Urothelium cell line (cell line): ENCODE measurements at regions not wholly inside any gene's neighbourhood (a gene's known extent, or its start where the extent isn't known, plus 50 kb on each side); places are given as distances from the start of the nearest gene placed in this dataset.

ENCODE experiments used
- DNase-seq: peaks from one replicate; pipeline ENCODE4 v3.0.0; 2011; ENCODE audit warnings: low spot score, mixed read lengths
- FAIRE-seq: peaks from 2 replicates; lab custom pipeline; 2011; peaks lifted over from hg19 to GRCh38; lab: Jason Lieb, UNC

- FAIRE-seq (no peak), DNase-seq (no peak)
Observed at GRCh38 chr2:4670331-4670730, 967.0 kb downstream of the DCDC2C start.

GRCh38 chr2:4673025-4673489 is 969.7 kb downstream of the DCDC2C start:
- peak; percentile 74 for DNase-seq
- no peak for FAIRE-seq

- FAIRE-seq = no peak
- no peak for DNase-seq
Observed at GRCh38 chr2:4674007-4674406, 970.6 kb downstream of the DCDC2C start.

- FAIRE-seq = no peak
- no peak for DNase-seq
Observed at GRCh38 chr2:4675295-4675694, 971.9 kb downstream of the DCDC2C start.

GRCh38 chr2:4678927-4679326 is 975.6 kb downstream of the DCDC2C start:
- DNase-seq = no peak
- FAIRE-seq = no peak

- peak; percentile 96 for FAIRE-seq
- DNase-seq = no peak
Observed at GRCh38 chr2:4679391-4679790, 976.0 kb downstream of the DCDC2C start.

GRCh38 chr2:4684921-4685320 is 981.5 kb downstream of the DCDC2C start:
- no peak for FAIRE-seq
- no peak for DNase-seq

- no peak for DNase-seq
- FAIRE-seq = no peak
Observed at GRCh38 chr2:4690913-4691312, 987.5 kb downstream of the DCDC2C start.

GRCh38 chr2:4693266-4693665 is 989.9 kb downstream of the DCDC2C start:
- FAIRE-seq = no peak

GRCh38 chr2:4695281-4695861 is 992.0 kb downstream of the DCDC2C start:
- FAIRE-seq (no peak), DNase-seq (no peak)

More at GRCh38 chr2:4693266-4693665, 989.9 kb downstream of the DCDC2C start:
- DNase-seq = peak; percentile 68

- FAIRE-seq = no peak
Observed at GRCh38 chr2:4715065-4715464, 977.1 kb upstream of the SOX11 start.

GRCh38 chr2:4718777-4719176 is 973.4 kb upstream of the SOX11 start:
- DNase-seq (no peak), FAIRE-seq (no peak)

More at GRCh38 chr2:4715065-4715464, 977.1 kb upstream of the SOX11 start:
- peak; percentile 6 for DNase-seq

- DNase-seq (no peak), FAIRE-seq (no peak)
Observed at GRCh38 chr2:4725618-4726017, 966.6 kb upstream of the SOX11 start.

- no peak for DNase-seq
Observed at GRCh38 chr2:4732560-4732959, 959.6 kb upstream of the SOX11 start.

GRCh38 chr2:4745056-4745991 is 946.9 kb upstream of the SOX11 start:
- DNase-seq = no peak
- no peak for FAIRE-seq

More at GRCh38 chr2:4732560-4732959, 959.6 kb upstream of the SOX11 start:
- FAIRE-seq = no peak

GRCh38 chr2:4753721-4754120 is 938.5 kb upstream of the SOX11 start:
- no peak for FAIRE-seq
- no peak for DNase-seq

- DNase-seq = peak; percentile 21
- no peak for FAIRE-seq
Observed at GRCh38 chr2:4762951-4763376, 929.2 kb upstream of the SOX11 start.

GRCh38 chr2:4765787-4766530 is 926.2 kb upstream of the SOX11 start:
- DNase-seq (no peak), FAIRE-seq (no peak)

- DNase-seq = no peak
- FAIRE-seq = no peak
Observed at GRCh38 chr2:4775668-4776067, 916.5 kb upstream of the SOX11 start.

- no peak for FAIRE-seq
- DNase-seq = no peak
Observed at GRCh38 chr2:4780679-4781078, 911.5 kb upstream of the SOX11 start.

GRCh38 chr2:4782647-4783046 is 909.5 kb upstream of the SOX11 start:
- DNase-seq (no peak), FAIRE-seq (no peak)
